Activated CD4-positive, alpha-beta T cell treated with anti-CD3 and anti-CD28 coated beads, Interleukin-2, amount 10 ng/mL, durations not matched to agents 24 days and 14 days (primary cell): ENCODE measurements at regions not wholly inside any gene's neighbourhood (a gene's known extent, or its start where the extent isn't known, plus 50 kb on each side); places are given as distances from the start of the nearest gene placed in this dataset.

Source experiments
- DNase-seq: peaks from one replicate; pipeline ENCODE4 v3.0.0; 2022
- H3K27ac Mint-ChIP-seq: one replicate; pipeline ENCODE4 v1.8.0; 2022; ENCODE audit warnings: mild to moderate bottlenecking, mixed read lengths
- H3K27me3 Mint-ChIP-seq: one replicate; pipeline ENCODE4 v1.8.0; 2022; ENCODE audit warnings: mixed read lengths
- H3K36me3 Mint-ChIP-seq: one replicate; pipeline ENCODE4 v1.8.0; 2022; ENCODE audit warnings: low read depth, mild to moderate bottlenecking, mixed read lengths
- H3K4me1 Mint-ChIP-seq: one replicate; pipeline ENCODE4 v1.8.0; 2021; ENCODE audit warnings: mixed read lengths
- H3K4me3 Mint-ChIP-seq: one replicate; pipeline ENCODE4 v1.8.0; 2022; ENCODE audit warnings: mild to moderate bottlenecking, moderate library complexity, mixed read lengths
- H3K9me3 Mint-ChIP-seq: one replicate; pipeline ENCODE4 v1.8.0; 2021; ENCODE audit warnings: mixed read lengths
- intact Hi-C: fragments of 100-400 bp; cut with micrococcal nuclease; formaldehyde crosslinking; loops from one replicate; pipeline ENCODE4 v1.15.1; 2023

DNA sequence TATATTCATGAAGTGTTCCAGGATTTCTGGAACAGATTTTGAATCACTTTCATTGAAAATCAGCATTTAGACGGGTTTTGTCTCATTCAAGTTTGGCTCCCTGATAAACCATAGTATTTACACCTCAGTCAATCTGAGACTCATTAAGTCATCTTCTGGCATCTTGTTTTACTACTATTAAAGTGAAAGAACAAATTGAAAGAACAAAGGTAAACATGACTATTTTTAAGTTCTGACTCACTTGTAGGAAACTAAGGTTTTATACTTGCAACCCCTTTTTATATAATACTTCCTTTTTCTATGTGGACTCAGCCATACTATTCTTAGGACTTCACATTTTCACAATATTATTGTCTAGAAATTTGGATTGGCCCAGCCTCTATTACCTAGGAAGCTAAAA is 854.4 kb downstream of the SQOR start:
- Mint-ChIP-seq H3K27me3 (no peaks in the 10 kb centered on the region), H3K27ac (no peak overlapping the region), H3K4me1 (no peaks in the 10 kb centered on the region), H3K4me3 (no peak overlapping the region), H3K36me3 (no peaks in the 10 kb centered on the region), H3K9me3 (peaks cover 7% of the 10 kb centered on the region)
- no peak for DNase-seq
- intact Hi-C loops, result no loop called here

DNA sequence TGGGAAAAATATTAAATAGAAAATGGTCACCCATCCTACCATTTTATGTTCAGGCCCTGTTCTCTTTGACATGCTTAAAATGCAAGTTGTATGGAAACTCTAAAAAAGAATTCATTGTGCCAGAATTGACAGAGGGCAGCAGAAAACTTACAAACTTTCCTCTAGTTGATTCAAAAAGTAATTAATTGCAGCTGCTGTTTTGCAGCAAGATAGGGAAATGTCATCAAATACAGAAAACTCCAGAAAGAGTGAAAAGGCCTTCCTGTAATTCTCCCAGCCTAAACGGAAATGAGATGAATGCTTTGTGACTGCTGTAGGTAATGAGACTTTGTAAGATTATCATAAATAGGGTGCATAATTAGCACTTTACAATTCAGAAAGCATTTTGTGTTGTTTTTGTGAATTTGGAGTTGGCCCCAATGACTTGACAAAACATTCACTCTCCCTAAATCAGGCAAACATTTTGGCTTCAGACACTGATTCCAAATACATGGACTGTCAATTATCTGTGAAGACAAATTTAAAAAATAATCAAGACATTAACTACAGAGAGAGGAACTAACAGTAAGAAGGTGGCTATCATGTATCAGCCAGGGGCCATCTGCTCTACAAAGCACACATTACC is 861.8 kb downstream of the SQOR start:
- H3K4me3 Mint-ChIP-seq, result no peak overlapping the region
- no peaks in the 10 kb centered on the region for H3K27me3 Mint-ChIP-seq
- H3K36me3 Mint-ChIP-seq, result no peaks in the 10 kb centered on the region
- H3K9me3 Mint-ChIP-seq, result peaks cover 13% of the 10 kb centered on the region
- no peak overlapping the region for H3K27ac Mint-ChIP-seq
- no peak for DNase-seq
- H3K4me1 Mint-ChIP-seq, result no peaks in the 10 kb centered on the region
- intact Hi-C loops, result no loop called here

DNA sequence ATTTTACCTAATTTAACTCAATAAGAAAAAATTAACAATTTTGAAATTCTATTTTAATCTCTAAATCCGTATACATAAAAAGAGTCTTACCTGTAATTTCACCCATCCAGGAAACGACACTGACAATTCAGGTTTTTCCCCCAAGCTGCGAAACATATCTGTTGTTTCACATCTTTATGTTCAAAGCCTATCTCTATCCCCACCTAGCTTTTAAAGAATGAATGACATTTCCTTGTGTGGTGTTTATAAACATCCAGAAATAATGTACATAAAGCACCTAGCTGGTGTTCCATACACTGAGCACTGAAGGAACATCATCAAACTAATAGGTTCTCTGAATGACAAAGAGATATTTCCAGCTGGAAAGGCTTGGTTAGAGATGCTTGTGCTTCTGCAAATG is 867.8 kb downstream of the SQOR start:
- no peak for DNase-seq
- intact Hi-C loops, result no loop called here
- H3K36me3 Mint-ChIP-seq, result no peaks in the 10 kb centered on the region
- no peaks in the 10 kb centered on the region for H3K4me1 Mint-ChIP-seq
- H3K27ac Mint-ChIP-seq, result no peak overlapping the region
- no peak overlapping the region for H3K4me3 Mint-ChIP-seq
- peaks cover 3% of the 10 kb centered on the region for H3K9me3 Mint-ChIP-seq
- no peaks in the 10 kb centered on the region for H3K27me3 Mint-ChIP-seq

- Mint-ChIP-seq H3K27me3 (no peaks in the 10 kb centered on the region), H3K4me1 (no peaks in the 10 kb centered on the region), H3K4me3 (no peak overlapping the region), H3K27ac (no peak overlapping the region), H3K9me3 (peaks cover 8% of the 10 kb centered on the region), H3K36me3 (no peaks in the 10 kb centered on the region)
- DNase-seq, result no peak
- intact Hi-C loops, result no loop called here
Measured at GRCh38 chr15:46518381-46518780, 883.6 kb downstream of the SQOR start.

DNA sequence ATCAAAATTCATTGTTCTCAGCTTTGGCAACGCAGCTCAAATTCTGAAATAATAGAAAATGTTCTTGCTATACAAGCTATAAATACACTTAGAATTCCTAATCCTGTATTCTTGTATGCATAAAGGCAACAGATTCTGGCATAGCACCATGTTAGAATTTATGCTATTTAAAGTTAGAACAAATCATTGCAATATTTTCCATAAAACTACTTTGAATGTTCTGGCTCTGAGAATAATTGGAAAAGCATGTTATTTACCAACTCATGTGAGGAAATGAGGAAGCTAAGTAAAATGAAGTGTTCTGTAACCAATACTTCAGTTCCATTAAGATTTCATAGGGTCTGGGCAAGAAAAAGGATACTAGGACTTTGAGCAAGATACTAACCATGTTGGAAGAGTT is 888.9 kb downstream of the SQOR start:
- Mint-ChIP-seq H3K4me1 (no peaks in the 10 kb centered on the region), H3K36me3 (no peaks in the 10 kb centered on the region), H3K9me3 (peaks cover 8% of the 10 kb centered on the region), H3K27ac (no peak overlapping the region), H3K27me3 (no peaks in the 10 kb centered on the region), H3K4me3 (no peak overlapping the region)
- intact Hi-C loops, result no loop called here
- no peak for DNase-seq

GRCh38 chr15:46525984-46526725 is 891.3 kb downstream of the SQOR start:
- no peaks in the 10 kb centered on the region for H3K27me3 Mint-ChIP-seq
- H3K4me1 Mint-ChIP-seq, result no peaks in the 10 kb centered on the region
- no peak overlapping the region for H3K27ac Mint-ChIP-seq

DNA sequence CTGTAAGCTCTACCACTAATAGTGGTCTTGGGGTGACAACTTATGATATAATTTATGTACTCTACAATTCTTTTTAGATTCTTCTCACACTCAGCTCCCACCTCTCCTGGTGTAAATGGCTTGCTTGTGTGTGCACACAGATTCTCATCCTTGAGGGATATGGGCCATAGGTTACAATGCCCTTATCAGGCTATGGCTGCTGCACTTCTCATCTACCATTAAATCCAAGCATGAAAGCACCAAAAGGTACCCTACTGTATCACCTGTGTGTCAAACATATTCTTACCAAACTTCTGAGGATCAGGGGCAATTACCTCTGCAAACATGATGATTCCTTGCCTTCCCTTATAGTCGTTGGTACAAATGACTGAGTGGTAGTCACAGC is 891.9 kb downstream of the SQOR start:
- Mint-ChIP-seq H3K27me3 (no peaks in the 10 kb centered on the region), H3K4me3 (no peak overlapping the region), H3K4me1 (no peaks in the 10 kb centered on the region), H3K27ac (no peak overlapping the region), H3K9me3 (peaks cover 6% of the 10 kb centered on the region), H3K36me3 (no peaks in the 10 kb centered on the region)
- no peak for DNase-seq
- intact Hi-C loops, result no loop called here

More at GRCh38 chr15:46525984-46526725, 891.3 kb downstream of the SQOR start:
- Mint-ChIP-seq H3K4me3 (no peak overlapping the region), H3K36me3 (no peaks in the 10 kb centered on the region), H3K9me3 (peaks cover 6% of the 10 kb centered on the region)
- no peak for DNase-seq
- intact Hi-C loops, result no loop called here

GRCh38 chr15:46543626-46544025 is 908.8 kb downstream of the SQOR start:
- DNase-seq, result no peak
- intact Hi-C loops, result no loop called here
- H3K4me3 Mint-ChIP-seq, result no peak overlapping the region
- no peaks in the 10 kb centered on the region for H3K4me1 Mint-ChIP-seq
- no peaks in the 10 kb centered on the region for H3K36me3 Mint-ChIP-seq
- no peaks in the 10 kb centered on the region for H3K27me3 Mint-ChIP-seq
- H3K27ac Mint-ChIP-seq, result no peak overlapping the region
- peaks cover 6% of the 10 kb centered on the region for H3K9me3 Mint-ChIP-seq

DNA sequence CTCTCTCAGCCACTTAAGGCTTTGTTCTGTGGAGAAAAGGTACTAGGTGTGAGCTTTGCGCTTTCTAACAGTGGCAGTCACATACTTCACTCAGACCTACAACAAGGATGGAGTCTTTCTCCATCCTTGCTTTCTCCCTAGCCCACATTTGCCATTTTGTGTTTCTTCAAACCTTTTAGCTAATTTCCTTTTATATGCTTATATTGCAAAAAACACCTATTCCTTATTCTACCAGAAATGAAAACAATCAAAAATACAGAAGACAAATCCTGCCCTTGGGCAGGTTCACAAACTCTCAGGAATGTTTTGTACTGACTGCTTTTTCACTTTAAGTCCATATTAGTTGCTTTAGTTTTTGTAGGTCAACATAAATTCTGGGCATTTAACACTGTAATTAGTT is 914.2 kb downstream of the SQOR start:
- Mint-ChIP-seq H3K9me3 (no peaks in the 10 kb centered on the region), H3K27ac (no peak overlapping the region), H3K36me3 (no peaks in the 10 kb centered on the region), H3K4me1 (no peaks in the 10 kb centered on the region), H3K27me3 (no peaks in the 10 kb centered on the region), H3K4me3 (no peak overlapping the region)
- DNase-seq, result no peak
- intact Hi-C loops, result no loop called here

DNA sequence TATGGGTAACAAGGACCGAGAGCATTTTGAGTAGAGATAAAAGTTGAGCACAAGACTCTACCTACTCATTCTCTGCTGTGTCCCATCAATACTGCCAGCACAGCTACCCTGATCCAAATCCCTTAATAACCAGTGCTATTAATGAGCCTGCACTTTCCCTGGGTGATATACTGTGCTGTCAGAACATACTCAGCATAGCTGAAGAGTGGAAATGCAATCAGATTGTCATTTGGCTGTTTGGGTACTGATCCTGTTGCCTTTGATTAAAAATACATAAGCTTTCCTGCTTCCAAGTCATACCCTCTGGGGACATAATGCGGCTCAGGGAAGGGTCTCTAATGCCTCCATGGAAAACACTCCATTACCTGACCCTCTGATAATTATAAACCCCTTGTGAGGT is 917.5 kb downstream of the SQOR start:
- H3K4me1 Mint-ChIP-seq, result no peaks in the 10 kb centered on the region
- no peak overlapping the region for H3K4me3 Mint-ChIP-seq
- intact Hi-C loops, result no loop called here
- no peak overlapping the region for H3K27ac Mint-ChIP-seq
- no peaks in the 10 kb centered on the region for H3K36me3 Mint-ChIP-seq
- peaks cover 6% of the 10 kb centered on the region for H3K9me3 Mint-ChIP-seq
- no peaks in the 10 kb centered on the region for H3K27me3 Mint-ChIP-seq
- DNase-seq, result no peak

DNA sequence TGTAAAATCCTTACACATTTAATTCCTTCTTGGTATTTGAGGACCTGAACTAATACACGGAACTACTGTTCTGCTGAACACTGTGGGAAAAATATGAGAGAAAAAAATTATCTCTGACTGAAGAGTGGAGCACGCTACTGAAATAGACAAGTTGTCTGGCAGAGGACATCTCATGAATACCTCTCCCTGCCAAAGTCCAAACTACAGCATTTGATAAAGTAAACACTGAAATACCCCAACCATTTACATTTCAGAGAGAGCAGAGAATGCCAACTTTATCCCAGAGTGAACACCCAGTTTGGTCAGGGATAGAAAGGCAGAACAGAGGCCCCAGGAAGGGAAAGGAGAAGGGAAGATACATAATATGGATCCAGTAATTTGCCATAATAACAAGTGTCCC is 920.7 kb downstream of the SQOR start:
- no peaks in the 10 kb centered on the region for H3K36me3 Mint-ChIP-seq
- intact Hi-C loops, result no loop called here
- no peak overlapping the region for H3K27ac Mint-ChIP-seq
- no peak overlapping the region for H3K4me3 Mint-ChIP-seq
- peaks cover 6% of the 10 kb centered on the region for H3K9me3 Mint-ChIP-seq
- no peaks in the 10 kb centered on the region for H3K27me3 Mint-ChIP-seq
- no peak for DNase-seq
- no peaks in the 10 kb centered on the region for H3K4me1 Mint-ChIP-seq

- DNase-seq, result no peak
- no peaks in the 10 kb centered on the region for H3K4me1 Mint-ChIP-seq
- no peak overlapping the region for H3K27ac Mint-ChIP-seq
- no peaks in the 10 kb centered on the region for H3K36me3 Mint-ChIP-seq
- intact Hi-C loops, result no loop called here
- H3K9me3 Mint-ChIP-seq, result peaks cover 7% of the 10 kb centered on the region
- no peaks in the 10 kb centered on the region for H3K27me3 Mint-ChIP-seq
- no peak overlapping the region for H3K4me3 Mint-ChIP-seq
Measured at GRCh38 chr15:46556010-46556409, 921.2 kb downstream of the SQOR start.

- Mint-ChIP-seq H3K4me3 (no peak overlapping the region), H3K27ac (no peak overlapping the region), H3K36me3 (no peaks in the 10 kb centered on the region), H3K4me1 (no peaks in the 10 kb centered on the region), H3K9me3 (peaks cover 11% of the 10 kb centered on the region), H3K27me3 (no peaks in the 10 kb centered on the region)
- intact Hi-C loops, result no loop called here
- DNase-seq, result no peak
Measured at GRCh38 chr15:46556559-46557379, 921.9 kb downstream of the SQOR start.

- DNase-seq, result no peak
- no peaks in the 10 kb centered on the region for H3K4me1 Mint-ChIP-seq
- no peak overlapping the region for H3K27ac Mint-ChIP-seq
- H3K27me3 Mint-ChIP-seq, result no peaks in the 10 kb centered on the region
- H3K36me3 Mint-ChIP-seq, result no peaks in the 10 kb centered on the region
- no peak overlapping the region for H3K4me3 Mint-ChIP-seq
- intact Hi-C loops, result no loop called here
- H3K9me3 Mint-ChIP-seq, result no peaks in the 10 kb centered on the region
Measured at GRCh38 chr15:46567968-46568367, 933.1 kb downstream of the SQOR start.
